Keratinocyte (primary cell): ENCODE measurements at regions not wholly inside any gene's neighbourhood (a gene's known extent, or its start where the extent isn't known, plus 50 kb on each side); places are given as distances from the start of the nearest gene placed in this dataset.

Source experiments
- DNase-seq: peaks from one replicate; pipeline ENCODE4 v3.0.0-alpha.2; 2011; ENCODE audit warnings: low read depth, missing footprints, low spot score
- FAIRE-seq: peaks from 2 replicates; lab custom pipeline; 2011; peaks lifted over from hg19 to GRCh38; lab: Jason Lieb, UNC
- H2AFZ ChIP-seq: 2 replicates; pipeline ENCODE4 v1.6.0; 2012; ENCODE audit warnings: low read length, control low read depth, inconsistent platforms; ENCODE audit not compliant: control insufficient read depth
- H3K27ac ChIP-seq: 2 replicates; pipeline ENCODE4 v1.5.1; 2011; ENCODE audit warnings: low read length; ENCODE audit not compliant: control insufficient read depth, insufficient read depth
- H3K27me3 ChIP-seq: 3 replicates; pipeline ENCODE4 v1.6.0; 2011; ENCODE audit warnings: low read length; ENCODE audit not compliant: control insufficient read depth, insufficient read depth; ENCODE audit errors: extremely low read depth
- H3K36me3 ChIP-seq, 2 experiments: 2 replicates in 1 of 2; 3 replicates in 1 of 2; pipeline ENCODE4 v1.5.1; 2011; ENCODE audit warnings: low read length in 2 of 2, mild to moderate bottlenecking in 1 of 2; ENCODE audit not compliant: control insufficient read depth in 2 of 2, insufficient read depth in 2 of 2; ENCODE audit errors: extremely low read depth in 1 of 2
- H3K4me1 ChIP-seq: 3 replicates; pipeline ENCODE4 v1.5.1; 2011; ENCODE audit warnings: low read length; ENCODE audit not compliant: control insufficient read depth, insufficient read depth; ENCODE audit errors: extremely low read depth
- H3K4me2 ChIP-seq: 3 replicates; pipeline ENCODE4 v1.6.0; 2011; ENCODE audit warnings: low read depth, low read length; ENCODE audit not compliant: control insufficient read depth, insufficient read depth; ENCODE audit errors: extremely low read depth
- H3K4me3 ChIP-seq, 3 experiments: fragments of 200-600 bp in 1 of 3; sonication (generic) in 1 of 3; 2 replicates in 2 of 3; 3 replicates in 1 of 3; pipeline ENCODE4 v1.5.1; 2011 to 2016; ENCODE audit warnings: low read length in 3 of 3, mild to moderate bottlenecking in 3 of 3, control low read depth in 2 of 3, inconsistent platforms in 1 of 3, low read depth in 1 of 3, mixed read lengths in 1 of 3, mixed run types in 1 of 3, moderate library complexity in 1 of 3; ENCODE audit not compliant: control insufficient read depth in 2 of 3, insufficient read depth in 2 of 3; ENCODE audit errors: extremely low read depth in 1 of 3
- H3K79me2 ChIP-seq: 2 replicates; pipeline ENCODE4 v1.6.0; 2012; ENCODE audit warnings: low read length; ENCODE audit not compliant: control insufficient read depth, insufficient read depth
- H3K9ac ChIP-seq: 3 replicates; pipeline ENCODE4 v1.6.0; 2011; ENCODE audit warnings: low read length; ENCODE audit not compliant: control insufficient read depth, insufficient read depth; ENCODE audit errors: extremely low read depth
- H3K9me1 ChIP-seq: 3 replicates; pipeline ENCODE4 v1.6.0; 2011; ENCODE audit warnings: low read length; ENCODE audit not compliant: control insufficient read depth, insufficient read depth; ENCODE audit errors: extremely low read depth
- H3K9me3 ChIP-seq: 2 replicates; pipeline ENCODE4 v1.5.1; 2012; ENCODE audit warnings: low read depth, low read length; ENCODE audit not compliant: control insufficient read depth
- H4K20me1 ChIP-seq: 3 replicates; pipeline ENCODE4 v1.6.0; 2011; ENCODE audit warnings: low read length; ENCODE audit not compliant: control insufficient read depth, insufficient read depth; ENCODE audit errors: extremely low read depth
- EZH2 ChIP-seq: IDR thresholded peaks from one replicate; pipeline ENCODE4 v1.6.1; 2012; ENCODE audit warnings: inconsistent platforms, mild to moderate bottlenecking, low read length, moderate library complexity
- dilution Hi-C: fragments of 300-500 bp; cut with MboI; formaldehyde crosslinking; loops from one replicate; pipeline ENCODE4 v1.7.0; 2020; ENCODE audit warnings: low sequenced_read_pairs; ENCODE audit not compliant: extremely low pct_ligation_motif_present
- TF ChIP-seq, protein P1 (sequence below), 3 experiments: IDR thresholded peaks in 1 of 3; conservative IDR thresholded peaks in 1 of 3; optimal IDR thresholded peaks in 1 of 3; 2 replicates in 2 of 3; 3 replicates in 1 of 3; pipeline versions ENCODE3 to v1.5.1; 2011; ENCODE audit warnings: low read length in 3 of 3, mild to moderate bottlenecking in 3 of 3, moderate library complexity in 2 of 3, control low read depth in 1 of 3, inconsistent platforms in 1 of 3; ENCODE audit not compliant: insufficient read depth in 2 of 3; ENCODE audit errors: extremely low read depth in 1 of 3

DNA sequence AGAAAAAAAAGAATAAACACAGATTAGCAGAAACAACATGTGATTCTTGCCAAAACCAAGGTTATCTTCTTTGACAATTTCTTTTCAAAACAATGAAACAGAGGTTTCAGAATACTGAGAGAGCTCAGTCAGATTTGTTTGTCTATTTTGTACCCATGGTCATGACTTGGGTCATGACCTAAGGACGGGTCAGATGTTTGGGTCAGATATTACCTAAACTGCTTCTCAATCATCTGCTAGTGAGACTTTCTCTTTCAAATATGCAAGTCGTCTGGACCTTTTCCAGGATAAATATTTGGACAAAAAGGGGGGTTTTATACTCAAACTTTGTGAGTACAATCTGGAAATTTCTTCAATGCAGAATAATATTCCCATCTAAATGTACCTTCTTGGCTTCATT, 148.3 kb upstream of the USP38 start:
- Histone ChIP-seq H4K20me1 (no peaks in the 10 kb centered on the region), H3K4me3 (no peak overlapping the region), H3K9me3 (no peaks in the 10 kb centered on the region), H2AFZ (no peak overlapping the region), H3K9ac (no peak overlapping the region), H3K4me1 (no peaks in the 10 kb centered on the region), H3K9me1 (no peaks in the 10 kb centered on the region), H3K4me2 (no peak overlapping the region), H3K27me3 (no peaks in the 10 kb centered on the region), H3K79me2 (no peaks in the 10 kb centered on the region), H3K36me3 (no peaks in the 10 kb centered on the region), H3K27ac (no peak overlapping the region)
- no peak for FAIRE-seq
- TF ChIP-seq EZH2, result no peak
- TF ChIP-seq, protein P1, sequence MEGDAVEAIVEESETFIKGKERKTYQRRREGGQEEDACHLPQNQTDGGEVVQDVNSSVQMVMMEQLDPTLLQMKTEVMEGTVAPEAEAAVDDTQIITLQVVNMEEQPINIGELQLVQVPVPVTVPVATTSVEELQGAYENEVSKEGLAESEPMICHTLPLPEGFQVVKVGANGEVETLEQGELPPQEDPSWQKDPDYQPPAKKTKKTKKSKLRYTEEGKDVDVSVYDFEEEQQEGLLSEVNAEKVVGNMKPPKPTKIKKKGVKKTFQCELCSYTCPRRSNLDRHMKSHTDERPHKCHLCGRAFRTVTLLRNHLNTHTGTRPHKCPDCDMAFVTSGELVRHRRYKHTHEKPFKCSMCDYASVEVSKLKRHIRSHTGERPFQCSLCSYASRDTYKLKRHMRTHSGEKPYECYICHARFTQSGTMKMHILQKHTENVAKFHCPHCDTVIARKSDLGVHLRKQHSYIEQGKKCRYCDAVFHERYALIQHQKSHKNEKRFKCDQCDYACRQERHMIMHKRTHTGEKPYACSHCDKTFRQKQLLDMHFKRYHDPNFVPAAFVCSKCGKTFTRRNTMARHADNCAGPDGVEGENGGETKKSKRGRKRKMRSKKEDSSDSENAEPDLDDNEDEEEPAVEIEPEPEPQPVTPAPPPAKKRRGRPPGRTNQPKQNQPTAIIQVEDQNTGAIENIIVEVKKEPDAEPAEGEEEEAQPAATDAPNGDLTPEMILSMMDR (optimal IDR thresholded peaks at IDR 0.05 in 1 of 3, IDR thresholded peaks at IDR 0.05 in 1 of 3, conservative IDR thresholded peaks at IDR 0.05 in 1 of 3; ENCODE audit: extremely low read depth in 1 of 3, insufficient read depth in 2 of 3, low read length in 3 of 3), result no peak
- dilution Hi-C loops, result no loop called here
- no peak for DNase-seq

DNA sequence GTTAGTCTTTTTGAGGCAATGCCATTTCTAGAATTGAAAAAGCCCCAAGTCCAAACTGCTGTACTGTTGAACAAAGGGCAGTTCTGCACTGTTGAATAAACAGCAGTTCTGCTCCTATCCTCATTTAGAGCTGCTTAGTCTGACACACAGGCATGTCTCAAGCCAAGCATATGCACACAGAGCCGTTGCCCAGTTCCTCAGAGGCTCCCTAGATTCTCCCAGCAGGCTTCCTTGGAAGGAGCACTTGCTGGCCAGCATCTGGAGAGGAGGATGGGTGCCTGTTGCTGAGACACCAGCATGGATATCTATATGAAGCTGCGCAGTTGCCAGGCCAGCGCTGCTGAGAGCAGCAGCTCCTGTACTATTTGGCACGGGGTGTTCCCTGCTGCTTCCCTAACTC, 138.3 kb upstream of the USP38 start:
- TF ChIP-seq, protein P1 (optimal IDR thresholded peaks at IDR 0.05 in 1 of 3, IDR thresholded peaks at IDR 0.05 in 1 of 3, conservative IDR thresholded peaks at IDR 0.05 in 1 of 3; ENCODE audit: extremely low read depth in 1 of 3, insufficient read depth in 2 of 3, low read length in 3 of 3), result no peak
- no peak for TF ChIP-seq EZH2
- no peaks in the 10 kb centered on the region for H3K36me3 ChIP-seq
- H3K27ac ChIP-seq, result no peak overlapping the region
- no peaks in the 10 kb centered on the region for H3K9me3 ChIP-seq
- no peak overlapping the region for H3K4me3 ChIP-seq
- dilution Hi-C loops, result no loop called here
- H3K79me2 ChIP-seq, result no peaks in the 10 kb centered on the region
- FAIRE-seq (no peak), DNase-seq (no peak)
- H4K20me1 ChIP-seq, result no peaks in the 10 kb centered on the region
- H3K9me1 ChIP-seq, result no peaks in the 10 kb centered on the region
- no peak overlapping the region for H3K9ac ChIP-seq
- H2AFZ ChIP-seq, result no peak overlapping the region
- no peak overlapping the region for H3K4me2 ChIP-seq
- H3K27me3 ChIP-seq, result no peaks in the 10 kb centered on the region
- H3K4me1 ChIP-seq, result no peaks in the 10 kb centered on the region
